ENCODE measurements at regions not wholly inside any gene's neighbourhood (a gene's known extent, or its start where the extent isn't known, plus 50 kb on each side); places are given as distances from the start of the nearest gene placed in this dataset.

GRCh38 chr1:182147136-182147820 lies 85.8 kb upstream of the ZNF648 start:
- DNase-seq, result no peak

DNA sequence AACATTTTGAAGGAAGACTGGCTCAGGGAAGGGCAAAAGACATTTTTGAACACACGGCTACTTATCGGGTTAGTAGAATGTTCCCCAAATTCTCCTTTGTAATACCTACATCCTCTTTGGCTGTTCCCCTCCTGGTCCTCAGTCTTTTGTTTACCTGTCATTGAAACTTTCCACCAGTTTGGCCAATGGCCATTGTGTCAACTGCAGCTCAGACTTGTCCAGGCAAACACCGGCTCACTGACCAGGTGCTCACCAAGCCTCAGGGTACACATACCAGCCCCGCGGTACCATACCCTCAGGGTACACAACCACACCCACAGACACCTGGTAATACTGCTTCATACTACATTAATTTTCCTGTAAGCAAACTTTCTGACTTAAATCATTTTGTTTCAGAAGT lies 84.8 kb upstream of the ZNF648 start:
- no peak for DNase-seq

DNA sequence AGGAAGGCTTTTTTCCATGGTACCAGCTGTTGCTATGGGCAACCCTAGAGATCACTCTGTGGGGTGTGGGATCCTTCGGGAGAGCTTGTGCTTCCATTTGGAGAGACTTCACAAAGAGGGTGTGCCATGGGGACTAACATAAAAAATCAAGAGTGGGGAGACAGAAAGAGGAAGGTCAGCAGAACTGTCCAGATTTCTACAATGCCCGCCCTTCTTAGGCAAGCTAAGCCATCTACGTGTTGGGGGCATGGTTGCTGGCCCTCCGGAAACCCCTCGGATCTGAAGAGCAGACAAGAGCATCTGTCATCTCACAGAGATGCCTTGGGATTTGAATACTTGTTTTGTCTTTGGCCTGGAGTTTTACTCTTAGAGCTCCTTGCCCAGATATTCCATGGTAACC lies 83.9 kb upstream of the ZNF648 start:
- no peak for DNase-seq

DNA sequence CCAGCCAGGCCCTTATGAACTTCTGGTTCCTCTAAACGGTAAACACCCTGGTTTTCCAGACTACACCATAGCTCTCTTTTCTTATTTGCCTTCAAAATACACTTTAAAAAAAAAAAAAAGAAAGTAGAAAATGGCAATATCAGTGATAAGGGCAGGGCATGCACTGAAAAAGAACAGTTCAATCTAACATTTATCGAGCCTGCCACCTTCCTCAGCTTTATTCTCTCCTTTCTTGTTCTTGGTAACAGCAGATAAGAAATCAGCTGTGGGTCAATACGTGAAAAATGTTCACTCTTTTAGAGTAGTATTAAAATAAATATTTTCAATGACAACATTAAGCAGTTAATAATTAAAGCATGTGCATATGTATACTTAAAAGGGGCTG lies 83.1 kb upstream of the ZNF648 start:
- no peak for DNase-seq

DNA sequence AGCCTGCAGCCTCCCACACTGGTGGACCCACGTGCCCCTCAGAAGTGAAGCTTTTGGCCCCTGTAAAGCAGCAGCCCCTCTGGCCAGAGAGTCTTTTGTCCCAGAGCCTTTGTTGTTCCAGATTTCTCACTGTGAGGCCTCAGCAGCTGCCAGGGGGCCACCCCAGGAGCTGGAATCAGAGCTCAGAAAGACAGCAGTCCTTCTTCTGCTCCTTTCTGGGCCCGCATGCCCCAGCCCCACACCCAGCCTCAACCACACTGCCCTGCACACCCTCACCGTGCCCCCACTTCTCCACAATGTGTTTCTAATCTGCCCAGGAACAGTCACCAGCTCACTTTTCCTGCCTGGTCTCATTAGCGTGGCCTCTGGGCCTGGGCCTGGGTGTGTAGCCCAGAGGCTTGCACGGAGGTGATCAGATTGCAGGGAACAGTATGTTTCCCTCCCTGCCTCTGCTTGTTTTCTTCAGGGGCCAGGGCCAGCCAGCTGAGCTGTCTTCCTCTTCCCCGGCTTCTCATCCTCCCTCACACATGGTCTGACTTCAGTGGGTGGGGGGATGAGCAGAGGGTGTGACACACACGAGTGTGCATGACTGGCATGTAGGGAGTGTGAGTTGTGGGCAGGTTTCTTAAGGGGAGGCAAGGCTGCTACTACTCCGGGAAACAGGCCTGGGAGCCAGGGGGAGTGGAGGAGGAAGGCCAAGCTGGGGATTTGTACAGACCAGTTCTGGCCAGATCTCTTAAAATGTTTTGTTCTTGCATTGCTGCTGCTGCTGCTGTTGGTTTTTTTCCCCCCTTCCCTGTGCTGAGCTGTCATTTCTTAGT lies 82.5 kb upstream of the ZNF648 start:
- no peak for DNase-seq

GRCh38 chr1:182143154-182143657 lies 81.7 kb upstream of the ZNF648 start:
- peak; percentile 64 to 91 (median 76) for DNase-seq

DNA sequence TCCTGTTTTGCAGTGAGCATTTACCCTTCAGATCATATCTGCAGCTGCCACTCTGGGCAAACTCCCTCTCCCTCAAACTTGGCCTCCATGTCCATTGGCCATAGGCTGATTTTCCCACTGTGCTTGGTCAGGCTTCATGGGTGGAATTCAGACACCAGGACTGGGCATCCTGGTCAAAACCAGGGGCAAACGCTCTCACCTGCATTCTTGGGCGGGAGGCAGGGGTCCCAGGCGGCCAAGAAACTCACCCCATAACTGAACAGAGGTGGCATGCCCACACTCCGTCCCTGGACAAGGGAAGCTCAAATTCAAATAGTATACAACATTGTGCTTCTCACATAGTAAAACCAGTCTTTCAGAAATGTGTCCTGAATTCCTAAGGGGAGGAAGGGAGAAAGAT lies 81.1 kb upstream of the ZNF648 start:
- DNase-seq, result no peak

DNA sequence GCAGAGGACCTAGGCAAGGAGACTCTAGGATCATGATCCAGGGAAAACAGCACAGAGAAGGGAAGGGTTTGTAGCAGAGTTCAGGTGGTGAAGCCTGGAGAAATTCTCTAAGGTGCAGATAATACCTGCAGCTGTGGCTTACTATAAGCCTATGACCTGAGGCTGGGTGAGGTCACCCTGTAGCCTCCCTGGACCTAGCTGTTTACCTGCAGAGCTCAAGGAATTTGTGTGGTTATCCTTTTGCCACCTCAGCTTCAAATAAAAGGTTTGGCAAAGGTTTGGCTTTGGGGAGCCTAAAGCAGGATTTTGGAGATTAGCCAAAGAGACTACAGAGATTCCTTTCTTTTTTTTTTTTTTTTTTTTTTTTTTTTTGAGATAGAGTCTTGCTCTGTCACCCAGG lies 79.5 kb upstream of the ZNF648 start:
- no peak for DNase-seq

GRCh38 chr1:182139496-182139895 lies 78.0 kb upstream of the ZNF648 start:
- DNase-seq, result no peak

DNA sequence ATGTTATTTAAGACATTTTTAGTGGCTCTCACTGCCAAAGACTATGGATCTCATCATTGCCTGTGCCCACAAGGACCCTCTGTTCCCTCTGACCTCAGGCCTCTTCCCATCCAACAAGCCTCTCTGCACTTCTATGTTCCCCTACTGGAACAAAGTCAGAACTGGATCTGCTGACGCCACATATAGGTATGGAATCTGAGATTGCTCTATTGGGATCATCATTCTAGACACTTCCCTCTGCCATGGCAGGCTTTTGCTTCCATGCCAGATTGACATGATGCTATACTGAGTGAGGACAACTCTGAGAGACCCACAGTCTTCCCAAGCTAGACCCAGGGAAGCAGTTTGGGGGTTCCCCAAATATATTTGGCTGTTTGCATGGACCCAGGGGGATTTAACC lies 76.0 kb upstream of the ZNF648 start:
- no peak for DNase-seq

DNA sequence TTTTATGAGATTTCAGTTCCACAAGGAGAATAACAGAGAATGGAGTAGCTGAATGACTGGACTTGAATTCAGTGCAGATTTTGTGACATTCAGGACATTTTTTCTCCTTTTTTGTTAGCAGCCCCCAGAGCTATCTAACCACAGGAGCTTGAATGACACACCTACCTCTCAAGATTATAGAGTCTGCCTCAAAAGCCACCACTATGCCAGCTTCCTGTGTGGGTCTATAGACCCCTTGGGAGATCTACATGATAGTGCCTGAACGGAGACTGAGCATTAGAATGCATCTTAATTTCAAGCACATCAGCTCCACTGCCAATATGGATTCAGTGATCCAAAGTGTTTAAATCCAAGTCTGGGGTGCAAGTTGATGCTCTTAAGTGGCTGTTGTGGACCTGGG lies 74.4 kb upstream of the ZNF648 start:
- no peak for DNase-seq

GRCh38 chr1:182134257-182134656 lies 72.7 kb upstream of the ZNF648 start:
- DNase-seq, result no peak

DNA sequence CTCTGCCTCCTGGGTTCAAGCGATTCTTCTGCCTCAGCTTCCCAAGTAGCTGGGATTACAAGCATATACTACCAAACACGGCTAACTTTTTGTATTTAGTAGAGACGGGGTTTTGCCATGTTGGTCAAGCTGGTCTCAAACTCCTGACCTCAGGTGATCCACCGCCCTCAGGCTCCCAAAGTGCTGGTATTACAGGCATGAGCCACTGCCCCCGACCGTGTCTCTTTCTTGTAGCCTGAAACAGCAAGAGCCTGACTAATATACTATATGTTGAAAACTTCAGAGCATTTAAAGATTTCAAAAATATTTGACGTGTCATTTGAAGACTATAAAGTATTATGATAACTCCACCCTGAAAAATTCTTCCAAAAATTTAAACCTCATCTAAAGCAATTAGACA lies 71.7 kb upstream of the ZNF648 start:
- DNase-seq, result no peak

DNA sequence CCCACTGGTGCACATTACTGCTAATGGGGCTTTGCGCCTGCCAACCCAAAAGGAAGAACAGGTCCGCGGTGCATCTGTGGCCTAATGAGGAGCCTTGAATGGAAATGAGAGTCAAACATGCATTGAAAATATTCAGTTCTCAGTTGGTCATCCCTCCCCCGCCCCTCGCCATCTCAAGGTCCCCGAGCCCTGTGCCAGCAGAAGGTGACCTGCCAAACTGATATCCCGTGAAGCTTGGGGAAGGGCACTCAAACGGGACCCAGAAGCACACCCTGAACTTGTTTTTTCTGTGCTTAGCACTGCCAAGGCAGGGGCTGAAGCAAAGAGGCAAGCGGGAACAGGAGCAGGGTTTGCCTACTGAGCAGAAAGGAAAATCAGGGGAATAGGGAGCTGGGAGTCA lies 67.9 kb upstream of the ZNF648 start:
- DNase-seq, result no peak

- DNase-seq, result no peak
Observed at GRCh38 chr1:182128502-182128901, 67.0 kb upstream of the ZNF648 start.

DNA sequence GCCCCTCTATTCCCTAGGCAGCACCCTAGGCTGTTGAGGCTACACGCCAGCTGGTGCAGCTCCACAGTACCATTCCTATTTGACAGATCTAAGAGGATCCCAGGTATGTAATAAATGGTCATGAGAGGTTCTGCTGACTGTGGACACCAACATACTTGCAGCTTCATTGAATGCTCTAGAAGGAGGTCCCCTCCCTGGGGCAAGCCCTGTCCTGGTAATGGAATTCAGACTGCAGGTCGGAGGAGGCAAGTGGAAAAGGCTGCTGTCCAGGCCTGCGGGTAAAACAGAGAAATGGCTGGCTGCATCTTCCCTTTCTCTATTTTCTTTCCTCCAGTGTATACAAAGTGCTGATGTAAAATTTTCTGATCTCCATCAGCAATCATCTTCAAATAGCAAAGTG lies 66.1 kb upstream of the ZNF648 start:
- DNase-seq, result no peak

- no peak for DNase-seq
Observed at GRCh38 chr1:182126272-182126800, 64.8 kb upstream of the ZNF648 start.

DNA sequence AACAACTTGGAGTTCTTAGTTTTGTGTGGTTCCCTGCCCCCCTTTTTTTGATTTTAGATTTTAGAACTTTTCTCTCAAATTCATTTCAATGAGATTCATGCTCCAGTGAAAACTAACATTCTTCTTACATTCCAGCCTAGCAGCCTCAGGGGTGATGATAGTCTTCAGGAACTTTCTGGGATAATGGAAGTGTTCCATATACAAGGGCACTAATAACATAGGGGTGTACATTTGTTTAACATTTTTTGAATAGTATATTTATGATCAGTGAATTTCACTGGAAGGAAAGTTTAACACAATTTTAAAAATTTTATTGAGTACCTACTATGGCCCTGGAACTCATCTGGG lies 61.4 kb upstream of the ZNF648 start:
- no peak for DNase-seq

DNA sequence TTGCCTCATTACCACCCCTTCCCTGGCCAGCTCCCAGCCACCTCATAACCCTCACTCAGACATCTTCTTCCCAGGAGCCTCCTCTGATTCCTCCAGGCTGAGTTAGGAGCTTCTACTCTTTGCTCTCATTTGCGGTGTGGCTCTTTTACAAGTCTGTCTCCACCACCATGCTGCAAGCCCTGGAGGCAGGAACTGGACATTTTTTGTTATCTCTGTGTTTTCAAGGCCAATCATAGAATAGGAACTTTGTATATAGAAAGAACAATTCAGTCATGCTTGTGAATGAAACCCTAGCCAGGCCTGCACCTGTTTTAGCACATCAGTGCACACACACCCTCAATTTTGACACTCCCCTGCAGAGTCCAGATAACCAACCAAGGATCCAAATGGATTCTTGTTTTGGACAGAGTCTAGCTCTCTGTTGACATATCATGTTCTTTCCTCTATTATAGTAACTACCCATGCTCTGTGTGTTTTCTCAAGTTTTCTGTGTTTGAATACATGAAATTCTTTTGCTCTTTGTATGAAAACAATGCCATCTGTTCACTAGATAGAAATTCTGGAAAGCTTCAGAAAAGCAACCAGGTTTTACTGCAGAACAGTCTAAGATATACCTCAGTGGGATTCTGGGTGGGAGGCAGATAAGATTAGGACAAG lies 60.9 kb upstream of the ZNF648 start:
- DNase-seq, result no peak

GRCh38 chr1:182121787-182122186 lies 60.3 kb upstream of the ZNF648 start:
- DNase-seq, result no peak

DNA sequence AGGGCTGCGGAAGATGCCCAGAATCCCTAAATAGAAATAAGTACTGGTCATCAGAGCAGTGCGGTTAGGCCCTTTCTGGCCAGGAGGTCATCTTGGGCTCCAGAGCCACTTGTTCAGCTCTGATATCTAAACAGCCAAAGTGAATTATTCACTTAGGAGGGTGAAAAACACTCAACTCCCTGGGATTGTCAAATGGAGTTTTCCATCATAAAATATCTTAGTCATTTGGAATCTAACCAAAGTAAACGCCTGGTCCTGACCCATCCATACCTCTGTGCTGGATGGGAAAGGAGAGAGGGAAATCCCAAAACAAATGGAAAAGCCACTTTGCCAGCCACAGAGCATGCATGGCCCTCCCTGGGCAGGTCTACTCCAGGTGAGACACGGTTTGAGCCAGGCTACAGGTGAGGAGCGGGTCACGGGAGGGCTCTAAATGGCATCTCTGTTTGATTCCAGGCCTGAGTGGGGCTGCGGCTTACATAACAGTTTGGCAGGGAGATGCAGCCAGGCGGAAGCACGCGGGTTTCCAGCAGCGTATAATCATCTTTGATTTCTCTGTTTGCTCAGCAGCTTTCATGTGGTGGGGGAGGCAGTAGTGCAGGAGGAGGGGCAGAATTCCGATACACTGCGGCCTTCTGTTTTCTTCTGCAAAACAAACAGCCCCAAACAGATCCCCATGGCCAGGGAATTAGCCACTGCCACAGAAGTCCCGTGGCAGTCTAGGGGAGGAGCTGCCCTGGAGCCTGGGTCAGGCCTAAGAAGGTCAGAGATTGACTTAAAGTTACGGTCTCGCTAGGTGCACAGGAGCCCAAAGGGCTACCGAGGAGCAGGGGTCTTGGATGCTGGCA lies 59.1 kb upstream of the ZNF648 start:
- no peak for DNase-seq

DNA sequence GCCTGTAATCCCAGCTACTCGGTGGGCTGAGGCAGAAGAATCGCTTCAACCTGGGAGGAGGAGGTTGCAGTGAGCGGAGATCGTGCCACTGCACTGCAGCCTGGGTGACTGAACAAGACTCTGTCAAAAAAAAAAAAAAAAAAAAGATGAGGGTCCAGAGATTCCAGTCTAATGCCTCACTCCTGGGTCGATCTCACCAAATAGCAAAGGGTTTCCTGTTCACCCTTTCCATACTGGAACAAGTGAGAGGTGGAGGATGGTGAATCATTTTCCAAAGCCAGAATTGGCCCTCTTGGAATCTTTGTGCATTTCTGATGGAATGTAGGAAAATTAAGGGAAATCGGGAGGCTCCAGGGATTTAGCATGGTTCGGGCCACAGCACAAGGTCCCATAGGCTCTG lies 58.1 kb upstream of the ZNF648 start:
- no peak for DNase-seq

DNA sequence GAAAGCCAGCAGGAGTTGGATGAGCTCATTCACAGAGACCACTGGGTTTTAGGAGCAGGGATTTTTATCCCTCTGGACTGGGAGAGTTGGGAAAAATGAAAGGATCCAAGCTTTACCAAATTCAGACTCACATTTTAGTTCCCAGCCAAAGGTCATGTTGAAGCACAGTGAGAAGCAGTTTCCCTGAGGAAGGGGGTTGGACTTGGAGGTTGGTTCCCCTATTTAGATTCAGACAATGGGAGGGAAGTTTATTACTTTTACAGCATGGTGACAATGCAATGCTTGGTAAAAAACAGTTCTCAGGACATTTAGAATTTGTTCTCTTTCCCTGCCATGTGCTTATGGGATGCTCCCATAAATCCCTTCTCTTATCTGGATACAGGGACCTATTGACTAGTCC lies 57.3 kb upstream of the ZNF648 start:
- DNase-seq, result no peak
